Esophagus squamous epithelium (tissue), 4 donors: ENCODE measurements at regions not wholly inside any gene's neighbourhood (a gene's known extent, or its start where the extent isn't known, plus 50 kb on each side); places are given as distances from the start of the nearest gene placed in this dataset.

ENCODE experiments used
- POLR2A ChIP-seq, 4 donors: fragments of 450-650 bp; IDR thresholded peaks; one replicate each; pipeline ENCODE4 v1.6.1; 2017; ENCODE audit warnings: antibody characterized with exemption in 4 of 4, mild to moderate bottlenecking in 4 of 4, moderate library complexity in 3 of 4
- TF ChIP-seq, protein P1 (sequence below), 6 experiments: fragments of 450-650 bp in 4 of 6; fragments of 200-600 bp in 2 of 6; sonication (generic) in 2 of 6; IDR thresholded peaks; one replicate each; pipeline ENCODE4 v1.5.1; 2016 to 2019; ENCODE audit warnings: antibody characterized with exemption in 6 of 6, mild to moderate bottlenecking in 4 of 6, moderate library complexity in 4 of 6

DNA sequence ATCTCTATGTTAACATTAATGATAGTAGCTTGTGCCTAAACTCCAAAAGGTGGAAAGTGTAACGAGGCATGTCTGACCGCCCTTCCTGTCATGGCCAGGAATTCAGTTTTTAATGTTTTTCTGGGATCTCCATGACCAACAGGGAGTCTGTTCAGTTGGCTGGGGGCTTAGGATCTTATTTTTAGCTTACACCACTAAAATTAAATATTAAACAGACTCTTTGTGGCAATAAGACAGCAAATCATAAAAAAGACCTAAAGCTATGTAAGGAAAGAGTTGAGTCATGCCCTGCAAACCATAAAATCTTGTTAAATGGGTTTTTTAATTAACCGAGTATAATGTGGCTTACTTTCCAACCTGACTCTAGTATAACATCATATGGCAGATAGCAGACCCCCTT lies 247.8 kb downstream of the DIRAS2 start:
- TF ChIP-seq, protein P1, sequence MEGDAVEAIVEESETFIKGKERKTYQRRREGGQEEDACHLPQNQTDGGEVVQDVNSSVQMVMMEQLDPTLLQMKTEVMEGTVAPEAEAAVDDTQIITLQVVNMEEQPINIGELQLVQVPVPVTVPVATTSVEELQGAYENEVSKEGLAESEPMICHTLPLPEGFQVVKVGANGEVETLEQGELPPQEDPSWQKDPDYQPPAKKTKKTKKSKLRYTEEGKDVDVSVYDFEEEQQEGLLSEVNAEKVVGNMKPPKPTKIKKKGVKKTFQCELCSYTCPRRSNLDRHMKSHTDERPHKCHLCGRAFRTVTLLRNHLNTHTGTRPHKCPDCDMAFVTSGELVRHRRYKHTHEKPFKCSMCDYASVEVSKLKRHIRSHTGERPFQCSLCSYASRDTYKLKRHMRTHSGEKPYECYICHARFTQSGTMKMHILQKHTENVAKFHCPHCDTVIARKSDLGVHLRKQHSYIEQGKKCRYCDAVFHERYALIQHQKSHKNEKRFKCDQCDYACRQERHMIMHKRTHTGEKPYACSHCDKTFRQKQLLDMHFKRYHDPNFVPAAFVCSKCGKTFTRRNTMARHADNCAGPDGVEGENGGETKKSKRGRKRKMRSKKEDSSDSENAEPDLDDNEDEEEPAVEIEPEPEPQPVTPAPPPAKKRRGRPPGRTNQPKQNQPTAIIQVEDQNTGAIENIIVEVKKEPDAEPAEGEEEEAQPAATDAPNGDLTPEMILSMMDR (IDR thresholded peaks at IDR 0.05) = no peak
- no peak for TF ChIP-seq POLR2A (IDR thresholded peaks at IDR 0.05)
